HCT116 (cell line): ENCODE measurements at regions not wholly inside any gene's neighbourhood (a gene's known extent, or its start where the extent isn't known, plus 50 kb on each side); places are given as distances from the start of the nearest gene placed in this dataset.

Experiments used
- EGR1 ChIP-seq: IDR thresholded peaks from 2 replicates; pipeline ENCODE4 v1.6.1; 2012; ENCODE audit warnings: low read depth
- POLR2A ChIP-seq: IDR thresholded peaks from 2 replicates; pipeline ENCODE4 v1.7.0; 2011; ENCODE audit warnings: borderline replicate concordance; ENCODE audit not compliant: insufficient read depth, insufficient read length; ENCODE audit errors: extremely low read depth
- POLR2AphosphoS5 ChIP-seq: IDR thresholded peaks from 2 replicates; pipeline ENCODE4 v1.6.1; 2011; ENCODE audit warnings: mild to moderate bottlenecking, low read depth, low read length, moderate library complexity
- RAD21 ChIP-seq: IDR thresholded peaks from 2 replicates; pipeline ENCODE4 v1.6.1; 2012; ENCODE audit warnings: low read depth, mild to moderate bottlenecking
- TF ChIP-seq, protein P1 (sequence below), 3 experiments: fragments of 200-600 bp in 1 of 3; sonication (generic) in 1 of 3; IDR thresholded peaks in 2 of 3; conservative IDR thresholded peaks in 1 of 3; 2 replicates each; pipeline ENCODE4 v1.5.1; 2012 to 2017; ENCODE audit warnings: low read depth in 2 of 3, low read length in 2 of 3, antibody characterized with exemption in 1 of 3, borderline replicate concordance in 1 of 3, control low read depth in 1 of 3, mild to moderate bottlenecking in 1 of 3, mixed read lengths in 1 of 3, mixed run types in 1 of 3, moderate library complexity in 1 of 3; ENCODE audit not compliant: insufficient read depth in 1 of 3

GRCh38 chr18:38879871-38880270, 1314.3 kb upstream of the CELF4 start:
- TF ChIP-seq POLR2A (no peak), RAD21 (no peak), POLR2AphosphoS5 (no peak), EGR1 (no peak)
- TF ChIP-seq, protein P1, sequence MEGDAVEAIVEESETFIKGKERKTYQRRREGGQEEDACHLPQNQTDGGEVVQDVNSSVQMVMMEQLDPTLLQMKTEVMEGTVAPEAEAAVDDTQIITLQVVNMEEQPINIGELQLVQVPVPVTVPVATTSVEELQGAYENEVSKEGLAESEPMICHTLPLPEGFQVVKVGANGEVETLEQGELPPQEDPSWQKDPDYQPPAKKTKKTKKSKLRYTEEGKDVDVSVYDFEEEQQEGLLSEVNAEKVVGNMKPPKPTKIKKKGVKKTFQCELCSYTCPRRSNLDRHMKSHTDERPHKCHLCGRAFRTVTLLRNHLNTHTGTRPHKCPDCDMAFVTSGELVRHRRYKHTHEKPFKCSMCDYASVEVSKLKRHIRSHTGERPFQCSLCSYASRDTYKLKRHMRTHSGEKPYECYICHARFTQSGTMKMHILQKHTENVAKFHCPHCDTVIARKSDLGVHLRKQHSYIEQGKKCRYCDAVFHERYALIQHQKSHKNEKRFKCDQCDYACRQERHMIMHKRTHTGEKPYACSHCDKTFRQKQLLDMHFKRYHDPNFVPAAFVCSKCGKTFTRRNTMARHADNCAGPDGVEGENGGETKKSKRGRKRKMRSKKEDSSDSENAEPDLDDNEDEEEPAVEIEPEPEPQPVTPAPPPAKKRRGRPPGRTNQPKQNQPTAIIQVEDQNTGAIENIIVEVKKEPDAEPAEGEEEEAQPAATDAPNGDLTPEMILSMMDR (IDR thresholded peaks at IDR 0.05 in 2 of 3, conservative IDR thresholded peaks at IDR 0.05 in 1 of 3; ENCODE audit: borderline replicate concordance in 1 of 3, insufficient read depth in 1 of 3, low read depth in 2 of 3, low read length in 2 of 3): no peak
